ENCODE measurements at regions not wholly inside any gene's neighbourhood (a gene's known extent, or its start where the extent isn't known, plus 50 kb on each side); places are given as distances from the start of the nearest gene placed in this dataset.

DNA sequence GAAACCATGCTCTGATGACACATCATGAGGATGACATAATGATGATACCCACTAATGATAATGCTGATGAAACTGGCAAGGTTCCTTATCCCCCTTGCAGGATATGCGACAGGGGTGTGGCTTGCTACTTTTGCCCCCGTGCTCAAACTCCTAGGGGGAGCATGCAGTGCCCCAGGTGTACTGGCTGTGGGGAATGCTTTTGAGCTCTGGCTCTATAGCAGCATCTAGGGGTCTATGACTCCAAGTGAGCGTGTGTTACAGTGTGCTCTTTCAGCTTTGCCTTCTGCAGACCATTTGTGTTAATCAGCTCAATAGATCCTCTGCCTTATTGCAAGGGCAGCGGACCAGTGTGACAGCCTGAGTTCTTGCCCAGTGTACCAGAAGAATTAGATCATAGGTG is 1239.5 kb downstream of the SI start:
- no peaks in the 10 kb centered on the region for H3K9me3 ChIP-seq
- no peaks in the 10 kb centered on the region for H3K27me3 ChIP-seq (ENCODE audit: low read depth)
- DNase-seq = no peak
- H3K27ac ChIP-seq = no peak overlapping the region
- ATAC-seq = no peak
- no peak overlapping the region for H3K4me3 ChIP-seq
- intact Hi-C loops (cut with DNase I) = no loop called here
- TF ChIP-seq CTCF (IDR thresholded peaks at IDR 0.05) = no peak
- no peaks in the 10 kb centered on the region for H3K36me3 ChIP-seq
- no peaks in the 10 kb centered on the region for H3K4me1 ChIP-seq

DNA sequence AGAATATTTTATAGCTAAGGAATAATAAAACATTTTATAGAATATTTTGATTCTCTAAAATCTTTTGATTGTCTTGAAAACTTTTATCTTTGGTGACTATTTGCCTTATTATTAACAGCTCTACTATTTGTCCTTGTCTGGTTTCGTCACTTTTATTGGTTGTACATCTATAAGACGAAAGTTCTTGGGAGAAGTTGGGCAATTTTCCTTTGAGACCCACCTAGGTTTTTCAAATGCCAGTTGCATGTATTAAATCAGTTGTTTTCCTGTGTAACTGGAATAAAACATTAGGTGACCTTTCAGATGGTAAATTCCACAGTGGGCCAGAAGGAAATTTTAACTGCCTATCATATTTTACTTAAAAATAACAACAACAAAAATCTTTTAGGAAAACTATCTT is 1245.7 kb downstream of the SI start:
- no peaks in the 10 kb centered on the region for H3K36me3 ChIP-seq
- no peak overlapping the region for H3K4me3 ChIP-seq
- intact Hi-C loops (cut with DNase I) = no loop called here
- no peak for TF ChIP-seq CTCF (IDR thresholded peaks at IDR 0.05)
- no peaks in the 10 kb centered on the region for H3K9me3 ChIP-seq
- no peak for DNase-seq
- no peak for ATAC-seq
- H3K4me1 ChIP-seq = no peaks in the 10 kb centered on the region
- H3K27me3 ChIP-seq (ENCODE audit: low read depth) = no peaks in the 10 kb centered on the region
- no peak overlapping the region for H3K27ac ChIP-seq

DNA sequence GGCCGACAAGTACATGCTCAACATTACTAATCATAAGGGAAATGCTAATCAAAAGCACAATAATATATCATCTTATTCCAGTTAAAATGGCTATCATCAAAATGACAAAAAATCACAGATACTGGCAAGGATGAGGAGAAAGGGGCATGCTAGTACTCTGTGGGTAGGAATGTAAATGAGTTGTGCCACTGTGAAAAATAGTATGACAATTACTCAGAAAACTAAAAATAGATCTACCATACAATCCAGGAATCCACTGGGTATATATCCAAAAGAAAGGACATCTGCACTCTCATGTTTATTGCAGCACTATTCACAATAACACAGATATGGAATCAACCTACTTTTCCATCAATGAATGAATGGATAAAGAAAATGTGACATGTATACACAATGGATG is 1256.5 kb downstream of the SI start:
- H3K9me3 ChIP-seq = no peaks in the 10 kb centered on the region
- DNase-seq = no peak
- no peak overlapping the region for H3K4me3 ChIP-seq
- no peak overlapping the region for H3K27ac ChIP-seq
- H3K4me1 ChIP-seq = no peaks in the 10 kb centered on the region
- intact Hi-C loops (cut with DNase I) = no loop called here
- no peaks in the 10 kb centered on the region for H3K27me3 ChIP-seq (ENCODE audit: low read depth)
- no peak for TF ChIP-seq CTCF (IDR thresholded peaks at IDR 0.05)
- no peak for ATAC-seq
- no peaks in the 10 kb centered on the region for H3K36me3 ChIP-seq

DNA sequence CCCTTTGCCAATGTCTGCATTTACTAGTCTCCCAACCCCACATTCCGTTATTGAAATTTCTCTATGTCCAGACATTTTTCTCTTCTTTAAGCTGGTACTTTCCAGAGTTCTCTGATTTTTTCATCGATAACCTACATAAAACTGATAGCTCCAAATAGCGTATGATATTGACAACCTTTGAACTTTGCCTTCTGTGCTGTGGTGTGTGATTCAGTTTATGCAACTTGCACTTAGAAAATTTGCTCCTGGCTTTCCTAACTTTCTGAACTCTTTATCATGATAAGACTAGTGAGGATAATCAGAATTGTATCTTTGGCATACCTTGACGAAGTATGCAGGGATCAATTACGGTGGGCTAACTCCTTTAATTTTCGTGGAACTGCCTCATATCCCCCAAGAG is 1261.3 kb downstream of the SI start:
- H3K36me3 ChIP-seq = no peaks in the 10 kb centered on the region
- no peak overlapping the region for H3K4me3 ChIP-seq
- no peak for TF ChIP-seq CTCF (IDR thresholded peaks at IDR 0.05)
- DNase-seq (no peak), ATAC-seq (no peak)
- H3K27me3 ChIP-seq (ENCODE audit: low read depth) = no peaks in the 10 kb centered on the region
- peaks cover 10% of the 10 kb centered on the region for H3K9me3 ChIP-seq
- H3K4me1 ChIP-seq = no peaks in the 10 kb centered on the region
- intact Hi-C loops (cut with DNase I) = no loop called here
- H3K27ac ChIP-seq = no peak overlapping the region

DNA sequence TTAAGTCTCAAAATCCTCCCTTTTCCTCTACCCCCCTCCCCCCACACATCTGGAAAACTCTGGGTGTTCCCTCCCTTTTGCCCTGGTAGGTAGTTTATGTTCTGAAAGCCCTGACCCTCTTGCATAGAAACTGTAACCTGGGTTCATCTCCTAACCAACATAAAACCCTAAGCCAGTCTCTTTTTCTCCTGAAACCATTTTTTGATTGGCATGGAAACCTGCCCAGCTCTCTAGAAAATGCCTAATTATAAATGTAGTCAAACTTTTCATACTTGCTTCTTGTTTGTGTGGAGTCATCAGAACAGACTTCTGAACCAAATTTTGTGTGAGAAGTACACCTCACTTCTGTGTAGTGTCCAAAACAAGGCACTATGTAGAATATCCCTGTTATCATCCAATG is 1264.4 kb downstream of the SI start:
- H3K27me3 ChIP-seq (ENCODE audit: low read depth) = no peaks in the 10 kb centered on the region
- H3K27ac ChIP-seq = no peak overlapping the region
- no peak for ATAC-seq
- no peak for TF ChIP-seq CTCF (IDR thresholded peaks at IDR 0.05)
- no peaks in the 10 kb centered on the region for H3K4me1 ChIP-seq
- DNase-seq = no peak
- peaks cover 10% of the 10 kb centered on the region for H3K9me3 ChIP-seq
- intact Hi-C loops (cut with DNase I) = no loop called here
- H3K36me3 ChIP-seq = no peaks in the 10 kb centered on the region
- no peak overlapping the region for H3K4me3 ChIP-seq

DNA sequence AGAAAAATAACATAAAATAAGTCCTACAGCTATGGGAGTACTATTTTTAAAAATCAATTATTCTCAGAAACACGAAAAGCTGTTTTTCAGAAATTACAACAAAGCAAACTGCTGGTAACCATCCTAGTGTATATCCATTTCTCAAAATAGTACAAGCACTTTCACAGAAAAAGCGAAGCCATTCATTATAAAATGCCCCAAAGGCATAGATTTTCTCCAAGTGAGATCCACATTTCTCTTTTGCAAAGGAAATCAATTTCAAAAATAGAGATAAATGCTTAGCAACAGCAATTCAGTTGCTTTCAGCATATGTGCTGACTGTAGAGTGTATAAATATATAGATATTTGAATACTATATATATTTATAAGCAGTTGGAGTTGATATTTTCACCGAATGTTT is 1266.3 kb downstream of the SI start:
- ATAC-seq (no peak), DNase-seq (no peak)
- peaks cover 10% of the 10 kb centered on the region for H3K9me3 ChIP-seq
- H3K4me3 ChIP-seq = no peak overlapping the region
- no peaks in the 10 kb centered on the region for H3K36me3 ChIP-seq
- no peak overlapping the region for H3K27ac ChIP-seq
- intact Hi-C loops (cut with DNase I) = no loop called here
- no peaks in the 10 kb centered on the region for H3K27me3 ChIP-seq (ENCODE audit: low read depth)
- no peak for TF ChIP-seq CTCF (IDR thresholded peaks at IDR 0.05)
- H3K4me1 ChIP-seq = no peaks in the 10 kb centered on the region

All from lower lobe of right lung (tissue), 2 donors.